OCI-LY3 (cell line): ENCODE measurements at regions not wholly inside any gene's neighbourhood (a gene's known extent, or its start where the extent isn't known, plus 50 kb on each side); places are given as distances from the start of the nearest gene placed in this dataset.

Experiments
- H2AFZ ChIP-seq: fragments of 200-600, 300-600 bp; shearing (Covaris generic); 2 replicates; pipeline ENCODE4 v1.6.0; 2014; ENCODE audit warnings: antibody characterized with exemption, low read depth, low read length
- H3K27ac ChIP-seq: fragments of 200-600, 300-600 bp; sonication (generic); 2 replicates; pipeline ENCODE4 v1.5.1; 2014; ENCODE audit warnings: mild to moderate bottlenecking, low read length, moderate library complexity, mixed read lengths
- H3K27me3 ChIP-seq: fragments of 200-600, 300-600 bp; sonication (generic); 2 replicates; pipeline ENCODE4 v1.6.1; 2014; ENCODE audit warnings: low read depth, low read length, mixed read lengths
- H3K36me3 ChIP-seq: fragments of 200-600, 300-600 bp; sonication (generic); replicated peaks from 2 replicates; pipeline ENCODE3; 2014; ENCODE audit warnings: low read depth, low read length, mixed read lengths
- H3K4me1 ChIP-seq: fragments of 300-600, 200-600 bp; sonication (generic); 2 replicates; pipeline ENCODE4 v1.6.1; 2014; ENCODE audit warnings: low read length, mixed read lengths
- H3K4me2 ChIP-seq: fragments of 200-600, 300-600 bp; sonication (generic); 2 replicates; pipeline ENCODE4 v1.6.1; 2014; ENCODE audit warnings: low read length, mixed read lengths
- H3K4me3 ChIP-seq: fragments of 300-600, 200-600 bp; sonication (generic); 2 replicates; pipeline ENCODE4 v1.5.1; 2014; ENCODE audit warnings: antibody characterized with exemption, mild to moderate bottlenecking, low read length, moderate library complexity
- H3K79me2 ChIP-seq: fragments of 300-600, 200-600 bp; shearing (Covaris generic); 2 replicates; pipeline ENCODE4 v1.6.1; 2014; ENCODE audit warnings: mild to moderate bottlenecking, low read length, mixed read lengths
- H3K9ac ChIP-seq: fragments of 300-600, 200-600 bp; shearing (Covaris generic); 2 replicates; pipeline ENCODE4 v1.6.0; 2014; ENCODE audit warnings: mild to moderate bottlenecking, low read length, moderate library complexity
- H3K9me3 ChIP-seq: fragments of 200-600, 300-600 bp; shearing (Covaris generic); 2 replicates; pipeline ENCODE4 v1.6.1; 2014; ENCODE audit warnings: low read length, mixed read lengths; ENCODE audit not compliant: insufficient read depth
- H4K20me1 ChIP-seq: fragments of 200-600, 300-600 bp; sonication (generic); 2 replicates; pipeline ENCODE4 v1.6.1; 2016; ENCODE audit warnings: low read length, mixed read lengths; ENCODE audit not compliant: insufficient read depth
- EZH2phosphoT487 ChIP-seq: fragments of 200-600 bp; shearing (Covaris generic); IDR thresholded peaks from 2 replicates; pipeline ENCODE4 v1.6.1; 2018; ENCODE audit warnings: antibody characterized with exemption, mixed run types, low read depth
- TF ChIP-seq, protein P1 (sequence below): fragments of 200-600, 300-600 bp; sonication (generic); IDR thresholded peaks from 2 replicates; pipeline ENCODE4 v1.5.1; 2014; ENCODE audit warnings: antibody characterized with exemption, low read length, low read depth

GRCh38 chr5:57595523-57595991 is 112.9 kb upstream of the ACTBL2 start:
- Histone ChIP-seq H3K4me2 (no peak overlapping the region), H2AFZ (no peak overlapping the region), H3K36me3 (no peaks in the 10 kb centered on the region), H3K9me3 (no peaks in the 10 kb centered on the region), H4K20me1 (no peaks in the 10 kb centered on the region), H3K4me1 (peaks cover 19% of the 10 kb centered on the region), H3K27me3 (no peaks in the 10 kb centered on the region), H3K4me3 (no peak overlapping the region), H3K9ac (no peak overlapping the region), H3K79me2 (no peaks in the 10 kb centered on the region), H3K27ac (no peak overlapping the region)
- TF ChIP-seq, protein P1, sequence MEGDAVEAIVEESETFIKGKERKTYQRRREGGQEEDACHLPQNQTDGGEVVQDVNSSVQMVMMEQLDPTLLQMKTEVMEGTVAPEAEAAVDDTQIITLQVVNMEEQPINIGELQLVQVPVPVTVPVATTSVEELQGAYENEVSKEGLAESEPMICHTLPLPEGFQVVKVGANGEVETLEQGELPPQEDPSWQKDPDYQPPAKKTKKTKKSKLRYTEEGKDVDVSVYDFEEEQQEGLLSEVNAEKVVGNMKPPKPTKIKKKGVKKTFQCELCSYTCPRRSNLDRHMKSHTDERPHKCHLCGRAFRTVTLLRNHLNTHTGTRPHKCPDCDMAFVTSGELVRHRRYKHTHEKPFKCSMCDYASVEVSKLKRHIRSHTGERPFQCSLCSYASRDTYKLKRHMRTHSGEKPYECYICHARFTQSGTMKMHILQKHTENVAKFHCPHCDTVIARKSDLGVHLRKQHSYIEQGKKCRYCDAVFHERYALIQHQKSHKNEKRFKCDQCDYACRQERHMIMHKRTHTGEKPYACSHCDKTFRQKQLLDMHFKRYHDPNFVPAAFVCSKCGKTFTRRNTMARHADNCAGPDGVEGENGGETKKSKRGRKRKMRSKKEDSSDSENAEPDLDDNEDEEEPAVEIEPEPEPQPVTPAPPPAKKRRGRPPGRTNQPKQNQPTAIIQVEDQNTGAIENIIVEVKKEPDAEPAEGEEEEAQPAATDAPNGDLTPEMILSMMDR, result no peak
- TF ChIP-seq EZH2phosphoT487, result no peak

GRCh38 chr5:57594436-57594835 is 111.8 kb upstream of the ACTBL2 start:
- H3K4me2 ChIP-seq, result no peak overlapping the region
- H3K9ac ChIP-seq, result no peak overlapping the region
- H3K79me2 ChIP-seq, result no peaks in the 10 kb centered on the region
- H3K27ac ChIP-seq, result no peak overlapping the region
- H2AFZ ChIP-seq, result no peak overlapping the region
- no peaks in the 10 kb centered on the region for H3K27me3 ChIP-seq
- H3K4me1 ChIP-seq, result peaks cover 11% of the 10 kb centered on the region
- TF ChIP-seq EZH2phosphoT487, result no peak
- TF ChIP-seq, protein P1, result no peak
- no peaks in the 10 kb centered on the region for H3K9me3 ChIP-seq
- no peaks in the 10 kb centered on the region for H3K36me3 ChIP-seq
- H4K20me1 ChIP-seq, result no peaks in the 10 kb centered on the region
- no peak overlapping the region for H3K4me3 ChIP-seq

GRCh38 chr5:57592236-57592635 is 109.6 kb upstream of the ACTBL2 start:
- TF ChIP-seq EZH2phosphoT487, result no peak
- TF ChIP-seq, protein P1, result no peak
- Histone ChIP-seq H3K4me2 (no peak overlapping the region), H3K9ac (no peak overlapping the region), H2AFZ (no peak overlapping the region), H3K36me3 (no peaks in the 10 kb centered on the region), H3K27me3 (no peaks in the 10 kb centered on the region), H3K4me1 (peaks cover 11% of the 10 kb centered on the region), H4K20me1 (no peaks in the 10 kb centered on the region), H3K27ac (no peak overlapping the region), H3K9me3 (no peaks in the 10 kb centered on the region), H3K4me3 (no peak overlapping the region), H3K79me2 (no peaks in the 10 kb centered on the region)

DNA sequence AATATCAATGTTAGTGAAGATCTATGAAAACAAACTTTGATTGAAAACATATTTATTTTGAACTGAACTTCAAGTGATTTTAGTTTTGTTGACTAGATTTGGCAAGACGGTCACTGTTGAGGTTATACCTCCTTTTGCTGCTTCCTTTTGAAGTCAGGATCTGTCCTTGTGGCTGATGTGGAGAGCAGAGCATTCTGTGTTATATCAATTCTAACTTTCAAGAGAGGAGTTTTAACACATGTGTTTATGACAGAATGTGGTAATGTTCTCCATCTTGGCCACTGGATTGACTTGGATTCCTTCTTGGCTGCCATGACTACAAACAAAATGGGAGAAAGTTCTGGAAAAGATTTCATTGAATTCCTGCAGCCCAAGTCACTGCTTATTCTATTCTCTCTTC is 104.0 kb upstream of the ACTBL2 start:
- Histone ChIP-seq H2AFZ (no peak overlapping the region), H3K9ac (no peak overlapping the region), H3K4me3 (no peak overlapping the region), H3K4me1 (no peaks in the 10 kb centered on the region), H3K4me2 (no peak overlapping the region), H4K20me1 (no peaks in the 10 kb centered on the region), H3K27ac (no peak overlapping the region), H3K36me3 (no peaks in the 10 kb centered on the region), H3K79me2 (no peaks in the 10 kb centered on the region), H3K27me3 (no peaks in the 10 kb centered on the region), H3K9me3 (no peaks in the 10 kb centered on the region)
- TF ChIP-seq, protein P1, result no peak
- no peak for TF ChIP-seq EZH2phosphoT487
